ENCODE measurements at regions not wholly inside any gene's neighbourhood (a gene's known extent, or its start where the extent isn't known, plus 50 kb on each side); places are given as distances from the start of the nearest gene placed in this dataset.
"Not testable (repeated sequence)": the region's sequence is repeated elsewhere in the genome, so short reads cannot be mapped to it uniquely, and the experiment has no call there.

DNA sequence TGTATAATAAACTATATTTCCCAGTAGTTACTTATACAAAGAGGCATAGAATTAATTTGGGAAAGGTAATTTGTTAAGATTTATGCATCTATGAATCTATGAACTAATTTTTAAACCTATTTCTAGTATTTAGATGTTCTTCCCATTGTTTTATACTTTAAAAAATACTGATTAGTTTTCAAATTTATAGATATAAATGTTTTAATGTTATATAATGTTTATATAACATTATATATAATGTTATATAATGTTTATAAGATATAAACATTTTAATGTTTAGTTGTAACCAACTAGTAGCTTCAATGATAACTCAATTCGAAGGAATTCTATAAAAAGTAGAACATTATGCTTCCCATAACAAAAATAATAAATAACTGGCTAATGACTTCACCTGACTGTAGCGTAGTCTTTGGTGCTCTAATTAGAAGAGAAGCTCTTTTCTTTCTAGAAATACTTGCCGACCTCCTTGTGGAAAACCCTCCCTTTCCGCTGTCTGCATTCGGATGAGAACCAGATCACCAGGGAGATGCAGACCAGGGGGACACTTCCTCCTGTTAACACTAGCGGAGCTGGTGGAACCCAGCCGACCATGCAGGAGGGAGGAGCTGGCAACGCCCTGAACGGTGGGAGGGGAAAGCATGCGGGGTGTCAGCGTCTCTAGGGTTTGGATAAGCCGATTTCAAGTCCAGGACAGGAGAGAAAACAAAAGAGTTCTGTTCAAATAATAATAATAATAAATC lies 158.4 kb downstream of the OR2B2 start:
- TF ChIP-seq POLR2A (IDR thresholded peaks at IDR 0.05; ENCODE audit: extremely low read depth, insufficient read length) (peak; percentile 48), MYC (IDR thresholded peaks at IDR 0.05; ENCODE audit: low read depth, low read length) (peak; percentile 48; the same call in 1 of the 2 replicates)
- TF ChIP-seq, protein P1, sequence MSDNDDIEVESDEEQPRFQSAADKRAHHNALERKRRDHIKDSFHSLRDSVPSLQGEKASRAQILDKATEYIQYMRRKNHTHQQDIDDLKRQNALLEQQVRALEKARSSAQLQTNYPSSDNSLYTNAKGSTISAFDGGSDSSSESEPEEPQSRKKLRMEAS (IDR thresholded peaks at IDR 0.05; ENCODE audit: low read depth, low read length) = peak; percentile 76
- TF ChIP-seq, protein P2, sequence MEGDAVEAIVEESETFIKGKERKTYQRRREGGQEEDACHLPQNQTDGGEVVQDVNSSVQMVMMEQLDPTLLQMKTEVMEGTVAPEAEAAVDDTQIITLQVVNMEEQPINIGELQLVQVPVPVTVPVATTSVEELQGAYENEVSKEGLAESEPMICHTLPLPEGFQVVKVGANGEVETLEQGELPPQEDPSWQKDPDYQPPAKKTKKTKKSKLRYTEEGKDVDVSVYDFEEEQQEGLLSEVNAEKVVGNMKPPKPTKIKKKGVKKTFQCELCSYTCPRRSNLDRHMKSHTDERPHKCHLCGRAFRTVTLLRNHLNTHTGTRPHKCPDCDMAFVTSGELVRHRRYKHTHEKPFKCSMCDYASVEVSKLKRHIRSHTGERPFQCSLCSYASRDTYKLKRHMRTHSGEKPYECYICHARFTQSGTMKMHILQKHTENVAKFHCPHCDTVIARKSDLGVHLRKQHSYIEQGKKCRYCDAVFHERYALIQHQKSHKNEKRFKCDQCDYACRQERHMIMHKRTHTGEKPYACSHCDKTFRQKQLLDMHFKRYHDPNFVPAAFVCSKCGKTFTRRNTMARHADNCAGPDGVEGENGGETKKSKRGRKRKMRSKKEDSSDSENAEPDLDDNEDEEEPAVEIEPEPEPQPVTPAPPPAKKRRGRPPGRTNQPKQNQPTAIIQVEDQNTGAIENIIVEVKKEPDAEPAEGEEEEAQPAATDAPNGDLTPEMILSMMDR (IDR thresholded peaks at IDR 0.05; ENCODE audit: low read depth, low read length) = no peak
- peak; percentile 97 for DNase-seq (ENCODE audit: low read depth)
- H3K4me3 ChIP-seq (ENCODE audit: low read depth, low read length) = peak overlapping the region; percentile 65

DNA sequence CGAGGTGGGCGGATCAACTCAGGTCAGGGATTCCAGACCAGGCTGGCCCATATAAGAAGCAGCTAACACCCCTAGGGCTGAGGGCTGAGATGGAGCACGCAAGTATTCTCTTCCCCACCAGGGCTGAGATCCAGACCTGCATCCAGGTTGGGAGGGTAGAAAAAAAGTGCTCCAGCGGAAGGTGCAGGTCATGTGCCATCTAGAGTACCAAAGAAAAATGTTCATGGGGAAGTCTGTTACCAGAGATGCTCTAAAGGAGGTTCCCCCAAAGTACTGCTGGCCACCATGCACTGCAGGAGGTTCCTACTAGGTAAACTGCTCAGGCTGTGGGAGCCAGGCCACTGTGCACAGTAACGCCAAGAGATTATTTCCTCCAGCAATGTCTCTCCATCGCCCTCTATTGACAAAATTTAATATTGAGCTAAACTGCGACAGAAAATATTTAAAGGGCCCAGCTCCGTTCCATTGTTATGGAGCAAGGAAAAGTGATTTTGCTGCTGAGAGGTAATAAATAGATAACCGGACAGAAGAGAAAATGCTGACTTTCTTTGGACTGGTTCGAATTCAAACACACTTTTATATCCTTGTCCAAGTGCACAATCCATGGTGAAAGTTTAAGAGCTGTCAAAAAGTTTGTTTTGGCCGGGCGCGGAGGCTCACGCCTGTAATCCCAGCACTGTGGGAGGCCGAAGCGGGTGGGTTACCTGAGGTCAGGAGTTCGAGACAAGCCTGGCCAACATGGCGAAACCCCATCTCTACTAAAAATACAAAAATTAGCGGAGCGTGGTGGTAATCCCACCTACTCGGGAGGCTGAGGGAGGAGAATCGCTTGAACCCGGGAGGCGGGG lies 159.9 kb downstream of the OR2B2 start:
- TF ChIP-seq MYC (IDR thresholded peaks at IDR 0.05; ENCODE audit: low read depth, low read length) (no peak; the same call in 1 of the 2 replicates), POLR2A (IDR thresholded peaks at IDR 0.05; ENCODE audit: extremely low read depth, insufficient read length) (no peak)
- TF ChIP-seq, protein P1 (IDR thresholded peaks at IDR 0.05; ENCODE audit: low read depth, low read length) = peak; percentile 26; the same call in 1 of the 2 replicates
- TF ChIP-seq, protein P2 (IDR thresholded peaks at IDR 0.05; ENCODE audit: low read depth, low read length) = peak; percentile 61
- peak overlapping the region; percentile 78 for H3K4me3 ChIP-seq (ENCODE audit: low read depth, low read length)
- peak; percentile 88 for DNase-seq (ENCODE audit: low read depth)

DNA sequence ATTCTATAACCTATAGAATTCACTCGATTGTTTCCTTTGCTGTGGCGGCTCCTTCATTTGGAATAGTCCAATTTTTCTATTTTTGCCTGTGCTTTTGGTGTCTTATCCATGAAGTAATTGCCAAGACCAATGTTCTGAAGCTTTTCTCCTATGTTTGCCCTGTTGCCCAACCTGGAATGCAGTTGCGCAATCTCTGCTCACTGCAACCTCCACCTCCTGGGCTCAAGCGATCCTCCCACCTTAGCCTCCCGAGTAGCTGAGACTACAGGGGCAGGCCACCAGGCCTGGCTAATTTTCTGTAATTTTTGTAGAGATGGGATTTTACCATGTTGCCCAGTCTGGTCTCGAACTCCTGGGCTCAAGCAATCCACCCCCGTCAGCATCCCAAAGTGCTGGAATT lies 163.5 kb downstream of the OR2B2 start:
- no peak overlapping the region for H3K4me3 ChIP-seq (ENCODE audit: low read depth, low read length)
- TF ChIP-seq MYC (IDR thresholded peaks at IDR 0.05; ENCODE audit: low read depth, low read length) (no peak), POLR2A (IDR thresholded peaks at IDR 0.05; ENCODE audit: extremely low read depth, insufficient read length) (no peak)
- TF ChIP-seq, protein P1 (IDR thresholded peaks at IDR 0.05; ENCODE audit: low read depth, low read length) = no peak
- TF ChIP-seq, protein P2 (IDR thresholded peaks at IDR 0.05; ENCODE audit: low read depth, low read length) = no peak
- DNase-seq (ENCODE audit: low read depth) = peak; percentile 19

DNA sequence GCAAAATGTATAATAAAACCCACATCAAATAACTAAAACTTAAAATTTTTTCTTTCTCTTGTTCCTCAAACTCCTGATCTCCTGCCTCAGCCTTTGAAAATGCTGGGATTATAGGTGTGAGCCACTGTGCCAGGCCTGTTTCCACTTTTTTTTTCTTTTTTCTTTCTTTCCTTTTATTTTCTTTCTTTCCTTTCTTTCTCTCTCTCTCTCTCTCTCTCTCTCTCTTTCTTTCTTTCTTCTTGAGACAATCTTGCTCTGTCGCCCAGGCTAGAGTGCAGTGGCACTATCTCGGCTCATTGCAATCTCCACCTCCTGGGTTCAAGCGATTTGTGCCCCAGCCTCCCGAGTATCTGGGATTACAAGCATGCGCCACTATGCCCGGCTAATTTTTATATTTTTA lies 164.6 kb downstream of the OR2B2 start:
- TF ChIP-seq POLR2A (IDR thresholded peaks at IDR 0.05; ENCODE audit: extremely low read depth, insufficient read length) (no peak), MYC (IDR thresholded peaks at IDR 0.05; ENCODE audit: low read depth, low read length) (no peak)
- TF ChIP-seq, protein P1 (IDR thresholded peaks at IDR 0.05; ENCODE audit: low read depth, low read length) = no peak
- TF ChIP-seq, protein P2 (IDR thresholded peaks at IDR 0.05; ENCODE audit: low read depth, low read length) = no peak

DNA sequence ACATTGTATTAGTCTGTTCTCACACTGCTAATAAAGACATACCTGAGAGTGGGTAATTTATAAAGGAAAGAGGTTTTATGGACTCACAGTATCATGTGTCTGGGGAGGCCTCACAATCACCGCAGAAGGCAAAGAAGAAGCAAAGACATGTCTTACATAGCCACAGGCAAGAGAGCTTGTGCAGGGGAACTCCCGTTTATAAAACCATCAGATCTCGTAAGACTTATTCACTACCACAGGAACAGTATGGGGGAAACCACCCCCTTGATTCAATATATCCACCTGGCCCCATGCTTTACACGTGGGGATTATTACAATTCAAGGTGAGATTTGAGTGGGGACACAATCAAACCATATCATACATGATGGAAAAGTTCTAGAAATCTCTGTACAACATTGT lies 165.3 kb downstream of the OR2B2 start:
- H3K4me3 ChIP-seq (ENCODE audit: low read depth, low read length); DNase-seq (ENCODE audit: low read depth): not testable (repeated sequence)

More for the DNA sequence above, 164.6 kb downstream of the OR2B2 start:
- no peak overlapping the region for H3K4me3 ChIP-seq (ENCODE audit: low read depth, low read length)
- DNase-seq (ENCODE audit: low read depth) = no peak

DNA sequence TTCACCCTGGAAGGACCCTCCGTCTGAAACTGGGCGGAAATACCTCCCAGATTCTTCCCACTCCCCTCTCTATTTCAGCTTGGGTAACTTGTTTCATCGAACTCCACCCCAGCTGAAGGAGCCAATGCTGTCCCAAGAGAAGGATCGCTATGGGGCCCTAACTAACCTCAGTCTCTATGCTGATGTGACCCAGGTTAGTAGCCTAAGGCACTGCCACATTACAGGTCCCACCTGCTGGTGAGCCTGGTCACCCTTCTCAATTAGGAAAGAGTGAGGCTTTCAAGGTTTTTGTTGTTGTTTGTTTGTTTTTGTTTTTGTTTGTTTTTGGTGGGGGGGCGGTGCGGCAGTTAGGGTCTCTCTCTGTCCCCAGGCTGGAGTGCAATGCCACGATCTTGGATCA lies 168.4 kb downstream of the OR2B2 start:
- DNase-seq (ENCODE audit: low read depth) = no peak
- TF ChIP-seq, protein P2 (IDR thresholded peaks at IDR 0.05; ENCODE audit: low read depth, low read length) = no peak
- TF ChIP-seq POLR2A (IDR thresholded peaks at IDR 0.05; ENCODE audit: extremely low read depth, insufficient read length) (no peak), MYC (IDR thresholded peaks at IDR 0.05; ENCODE audit: low read depth, low read length) (no peak)
- TF ChIP-seq, protein P1 (IDR thresholded peaks at IDR 0.05; ENCODE audit: low read depth, low read length) = no peak
- H3K4me3 ChIP-seq (ENCODE audit: low read depth, low read length) = no peak overlapping the region

All from NB4 (cell line).